ENCODE measurements at regions not wholly inside any gene's neighbourhood (a gene's known extent, or its start where the extent isn't known, plus 50 kb on each side); places are given as distances from the start of the nearest gene placed in this dataset.

- no peak for TF ChIP-seq POLR2A (IDR thresholded peaks at IDR 0.05)
- no peak for TF ChIP-seq CTCF (IDR thresholded peaks at IDR 0.05)
These were observed 150.3 kb upstream of the BCOR start for GRCh38 chrX:40247848-40248622.
